Suppressor macrophage treated with lipopolysaccharide for 4 hours (primary cell): ENCODE measurements at regions not wholly inside any gene's neighbourhood (a gene's known extent, or its start where the extent isn't known, plus 50 kb on each side); places are given as distances from the start of the nearest gene placed in this dataset.

Source experiments
- DNase-seq: peaks from one replicate; pipeline ENCODE4 v3.0.0-alpha.2; 2020

- no peak for DNase-seq
These were observed 59.6 kb upstream of the LINC00305 start for GRCh38 chr18:64208516-64208915.

GRCh38 chr18:64207820-64208219 lies 58.9 kb upstream of the LINC00305 start:
- no peak for DNase-seq

GRCh38 chr18:64203295-64203694 lies 54.4 kb upstream of the LINC00305 start:
- DNase-seq, result no peak

- DNase-seq, result peak; percentile 12
These were observed 54.0 kb upstream of the LINC00305 start for GRCh38 chr18:64202863-64203262.

- no peak for DNase-seq
These were observed 53.4 kb upstream of the LINC00305 start for GRCh38 chr18:64202210-64202836.

GRCh38 chr18:64201781-64202180 lies 52.9 kb upstream of the LINC00305 start:
- no peak for DNase-seq

- DNase-seq, result no peak
These were observed 50.7 kb upstream of the LINC00305 start for GRCh38 chr18:64199581-64199980.
